OCI-LY7 (cell line): ENCODE measurements at regions not wholly inside any gene's neighbourhood (a gene's known extent, or its start where the extent isn't known, plus 50 kb on each side); places are given as distances from the start of the nearest gene placed in this dataset.

Experiments used
- EZH2phosphoT487 ChIP-seq: fragments of 200-600 bp; sonication (generic); IDR thresholded peaks from 2 replicates; pipeline ENCODE4 v1.6.1; 2018; ENCODE audit warnings: low read depth, borderline replicate concordance, mild to moderate bottlenecking, mixed run types, antibody characterized with exemption, low read length, moderate library complexity, mixed read lengths
- TF ChIP-seq, protein P1 (sequence below): fragments of 200-600 bp; sonication (generic); conservative IDR thresholded peaks from 2 replicates; pipeline ENCODE4 v1.5.1; 2014; ENCODE audit warnings: mild to moderate bottlenecking, antibody characterized with exemption, low read length, moderate library complexity, mixed read lengths

DNA sequence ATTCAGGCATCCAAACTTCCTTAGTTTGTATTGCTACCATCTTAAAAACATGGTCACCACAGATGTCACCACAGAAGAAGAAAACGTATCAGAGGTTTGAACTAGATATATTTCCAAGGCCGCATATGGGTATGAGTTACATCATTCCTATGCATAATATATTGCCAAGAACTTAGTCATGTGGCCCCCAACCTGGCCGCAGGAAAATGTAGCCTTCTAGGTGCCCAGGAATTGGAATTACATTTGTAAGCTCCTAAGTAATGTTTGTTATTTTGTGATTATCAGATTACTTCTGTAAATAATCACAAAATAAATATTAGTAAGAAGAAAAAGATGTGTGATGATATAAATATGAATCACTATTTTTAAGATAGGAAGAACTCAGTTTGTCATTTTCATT, 351.4 kb downstream of the ISL1 start:
- TF ChIP-seq, protein P1, sequence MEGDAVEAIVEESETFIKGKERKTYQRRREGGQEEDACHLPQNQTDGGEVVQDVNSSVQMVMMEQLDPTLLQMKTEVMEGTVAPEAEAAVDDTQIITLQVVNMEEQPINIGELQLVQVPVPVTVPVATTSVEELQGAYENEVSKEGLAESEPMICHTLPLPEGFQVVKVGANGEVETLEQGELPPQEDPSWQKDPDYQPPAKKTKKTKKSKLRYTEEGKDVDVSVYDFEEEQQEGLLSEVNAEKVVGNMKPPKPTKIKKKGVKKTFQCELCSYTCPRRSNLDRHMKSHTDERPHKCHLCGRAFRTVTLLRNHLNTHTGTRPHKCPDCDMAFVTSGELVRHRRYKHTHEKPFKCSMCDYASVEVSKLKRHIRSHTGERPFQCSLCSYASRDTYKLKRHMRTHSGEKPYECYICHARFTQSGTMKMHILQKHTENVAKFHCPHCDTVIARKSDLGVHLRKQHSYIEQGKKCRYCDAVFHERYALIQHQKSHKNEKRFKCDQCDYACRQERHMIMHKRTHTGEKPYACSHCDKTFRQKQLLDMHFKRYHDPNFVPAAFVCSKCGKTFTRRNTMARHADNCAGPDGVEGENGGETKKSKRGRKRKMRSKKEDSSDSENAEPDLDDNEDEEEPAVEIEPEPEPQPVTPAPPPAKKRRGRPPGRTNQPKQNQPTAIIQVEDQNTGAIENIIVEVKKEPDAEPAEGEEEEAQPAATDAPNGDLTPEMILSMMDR, result no peak
- no peak for TF ChIP-seq EZH2phosphoT487
